ENCODE measurements at regions not wholly inside any gene's neighbourhood (a gene's known extent, or its start where the extent isn't known, plus 50 kb on each side); places are given as distances from the start of the nearest gene placed in this dataset.
"Not testable (repeated sequence)": the region's sequence is repeated elsewhere in the genome, so short reads cannot be mapped to it uniquely, and the experiment has no call there.

GRCh38 chr1:218514689-218515088, 169.6 kb downstream of the TGFB2 start:
- H3K4me1 ChIP-seq: no peaks in the 10 kb centered on the region
- intact Hi-C loops (cut with DNase I; ENCODE audit: low total_unique reads): no loop called here
- H3K36me3 ChIP-seq: no peaks in the 10 kb centered on the region
- H3K27me3 ChIP-seq (replicated peaks in 1 of 7): no peaks in the 10 kb centered on the region
- TF ChIP-seq POLR2AphosphoS5 (IDR thresholded peaks at IDR 0.05) (no peak), CTCF (IDR thresholded peaks at IDR 0.05 in 8 of 11, conservative IDR thresholded peaks at IDR 0.05 in 3 of 11) (no peak), POLR2A (IDR thresholded peaks at IDR 0.05) (no peak)
- no peak overlapping the region for H3K4me3 ChIP-seq
- H3K9me3 ChIP-seq: no peaks in the 10 kb centered on the region
- H3K27ac ChIP-seq: no peak overlapping the region
- no peak for DNase-seq
- 84 to 96% (median 93%) methylated on average over 2 of the region's 2 CpGs for WGBS, 5 donors

- 40 to 57% (median 48%) methylated on average over 3 of the region's 3 CpGs for WGBS, 5 donors
- intact Hi-C loops (cut with DNase I; ENCODE audit: low total_unique reads): no loop called here
Observed at GRCh38 chr1:218516526-218516925, 171.4 kb downstream of the TGFB2 start.

GRCh38 chr1:218517459-218517858, 172.3 kb downstream of the TGFB2 start:
- no peaks in the 10 kb centered on the region for H3K9me3 ChIP-seq
- no peak overlapping the region for H3K27ac ChIP-seq
- TF ChIP-seq CTCF (IDR thresholded peaks at IDR 0.05 in 8 of 11, conservative IDR thresholded peaks at IDR 0.05 in 3 of 11) (no peak), POLR2AphosphoS5 (IDR thresholded peaks at IDR 0.05) (no peak), POLR2A (IDR thresholded peaks at IDR 0.05) (no peak)
- no peak for DNase-seq
- no peaks in the 10 kb centered on the region for H3K4me1 ChIP-seq
- peaks cover 0 to 4% (median 0%) of the 10 kb centered on the region in 7 donors for H3K27me3 ChIP-seq (replicated peaks in 1 of 7)
- intact Hi-C loops (cut with DNase I; ENCODE audit: low total_unique reads): no loop called here
- 82 to 95% (median 89%) methylated on average over 5 of the region's 5 CpGs for WGBS, 5 donors
- no peaks in the 10 kb centered on the region for H3K36me3 ChIP-seq
- H3K4me3 ChIP-seq: no peak overlapping the region

More at GRCh38 chr1:218516526-218516925, 171.4 kb downstream of the TGFB2 start:
- no peaks in the 10 kb centered on the region for H3K36me3 ChIP-seq
- no peak for TF ChIP-seq CTCF (IDR thresholded peaks at IDR 0.05 in 8 of 11, conservative IDR thresholded peaks at IDR 0.05 in 3 of 11)
- H3K4me3 ChIP-seq: no peak overlapping the region
- H3K27me3 ChIP-seq (replicated peaks in 1 of 7): peaks cover 0 to 3% (median 0%) of the 10 kb centered on the region in 7 donors
- H3K9me3 ChIP-seq: no peaks in the 10 kb centered on the region
- H3K27ac ChIP-seq: no peak overlapping the region
- no peak for DNase-seq
- no peaks in the 10 kb centered on the region for H3K4me1 ChIP-seq

- H3K4me1 ChIP-seq: no peaks in the 10 kb centered on the region
Observed at GRCh38 chr1:218518216-218518740, 173.1 kb downstream of the TGFB2 start.

GRCh38 chr1:218520646-218521045, 175.5 kb downstream of the TGFB2 start:
- H3K27ac ChIP-seq, DNase-seq, H3K36me3 ChIP-seq, H3K4me3 ChIP-seq, H3K9me3 ChIP-seq, H3K4me1 ChIP-seq: not testable (repeated sequence)
- 87 to 94% (median 89%) methylated on average over 4 of the region's 4 CpGs for WGBS, 5 donors
- peaks cover 0 to 13% (median 0%) of the 10 kb centered on the region in 7 donors for H3K27me3 ChIP-seq (replicated peaks in 1 of 7)
- intact Hi-C loops (cut with DNase I; ENCODE audit: low total_unique reads): loop anchor here (10.0 kb wide), 1 partner anchor 176 kb away; the partner anchor contains the start of gene TGFB2

More at GRCh38 chr1:218518216-218518740, 173.1 kb downstream of the TGFB2 start:
- no peak for DNase-seq
- intact Hi-C loops (cut with DNase I; ENCODE audit: low total_unique reads): no loop called here
- WGBS, 5 donors: 84 to 92% (median 88%) methylated on average over 2 of the region's 2 CpGs
- H3K27ac ChIP-seq: no peak overlapping the region
- H3K9me3 ChIP-seq: no peaks in the 10 kb centered on the region
- TF ChIP-seq POLR2AphosphoS5 (IDR thresholded peaks at IDR 0.05) (no peak), CTCF (IDR thresholded peaks at IDR 0.05 in 8 of 11, conservative IDR thresholded peaks at IDR 0.05 in 3 of 11) (no peak), POLR2A (IDR thresholded peaks at IDR 0.05) (no peak)
- peaks cover 0 to 4% (median 0%) of the 10 kb centered on the region in 7 donors for H3K27me3 ChIP-seq (replicated peaks in 1 of 7)
- no peak overlapping the region for H3K4me3 ChIP-seq
- no peaks in the 10 kb centered on the region for H3K36me3 ChIP-seq
